ENCODE measurements at regions not wholly inside any gene's neighbourhood (a gene's known extent, or its start where the extent isn't known, plus 50 kb on each side); places are given as distances from the start of the nearest gene placed in this dataset.
A peak's percentile ranks its signal among the peaks of the same experiment; 100 is the strongest.
"Not testable (repeated sequence)": the region's sequence is repeated elsewhere in the genome, so short reads cannot be mapped to it uniquely, and the experiment has no call there.

DNA sequence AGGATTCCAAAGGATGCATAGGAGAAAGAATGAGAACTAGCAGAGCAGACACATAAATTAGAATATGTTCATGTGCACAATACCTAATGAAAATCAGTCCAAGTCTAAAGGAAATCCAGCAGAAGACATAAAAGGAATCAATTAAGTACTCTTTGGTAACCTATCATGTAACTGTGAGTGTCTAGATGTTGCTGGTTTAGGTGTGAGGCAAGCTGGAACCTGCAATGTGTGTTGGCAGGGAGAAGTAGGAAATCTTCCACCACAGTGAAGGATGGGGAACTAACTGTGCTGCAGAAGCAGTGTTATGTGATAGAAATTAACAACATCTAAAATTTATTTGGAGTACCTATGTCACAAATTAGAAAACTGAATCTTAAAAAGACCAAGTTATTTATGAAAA lies 330.8 kb upstream of the DKK2 start:
- TF ChIP-seq, protein P1, sequence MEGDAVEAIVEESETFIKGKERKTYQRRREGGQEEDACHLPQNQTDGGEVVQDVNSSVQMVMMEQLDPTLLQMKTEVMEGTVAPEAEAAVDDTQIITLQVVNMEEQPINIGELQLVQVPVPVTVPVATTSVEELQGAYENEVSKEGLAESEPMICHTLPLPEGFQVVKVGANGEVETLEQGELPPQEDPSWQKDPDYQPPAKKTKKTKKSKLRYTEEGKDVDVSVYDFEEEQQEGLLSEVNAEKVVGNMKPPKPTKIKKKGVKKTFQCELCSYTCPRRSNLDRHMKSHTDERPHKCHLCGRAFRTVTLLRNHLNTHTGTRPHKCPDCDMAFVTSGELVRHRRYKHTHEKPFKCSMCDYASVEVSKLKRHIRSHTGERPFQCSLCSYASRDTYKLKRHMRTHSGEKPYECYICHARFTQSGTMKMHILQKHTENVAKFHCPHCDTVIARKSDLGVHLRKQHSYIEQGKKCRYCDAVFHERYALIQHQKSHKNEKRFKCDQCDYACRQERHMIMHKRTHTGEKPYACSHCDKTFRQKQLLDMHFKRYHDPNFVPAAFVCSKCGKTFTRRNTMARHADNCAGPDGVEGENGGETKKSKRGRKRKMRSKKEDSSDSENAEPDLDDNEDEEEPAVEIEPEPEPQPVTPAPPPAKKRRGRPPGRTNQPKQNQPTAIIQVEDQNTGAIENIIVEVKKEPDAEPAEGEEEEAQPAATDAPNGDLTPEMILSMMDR (IDR thresholded peaks at IDR 0.05; ENCODE audit: low read depth, low read length, missing control alignments) = no peak
- H3K27me3 ChIP-seq (replicated peaks) = no peaks in the 10 kb centered on the region
- DNase-seq = no peak
- in situ Hi-C loops (cut with HindIII; ENCODE audit: low pct_ligation_motif_present, low sequenced_read_pairs) = no loop called here
- H3K27ac ChIP-seq = no peak overlapping the region
- H3K4me3 ChIP-seq (ENCODE audit: low read depth, low read length) = no peak overlapping the region
- no peaks in the 10 kb centered on the region for H3K36me3 ChIP-seq (replicated peaks)

DNA sequence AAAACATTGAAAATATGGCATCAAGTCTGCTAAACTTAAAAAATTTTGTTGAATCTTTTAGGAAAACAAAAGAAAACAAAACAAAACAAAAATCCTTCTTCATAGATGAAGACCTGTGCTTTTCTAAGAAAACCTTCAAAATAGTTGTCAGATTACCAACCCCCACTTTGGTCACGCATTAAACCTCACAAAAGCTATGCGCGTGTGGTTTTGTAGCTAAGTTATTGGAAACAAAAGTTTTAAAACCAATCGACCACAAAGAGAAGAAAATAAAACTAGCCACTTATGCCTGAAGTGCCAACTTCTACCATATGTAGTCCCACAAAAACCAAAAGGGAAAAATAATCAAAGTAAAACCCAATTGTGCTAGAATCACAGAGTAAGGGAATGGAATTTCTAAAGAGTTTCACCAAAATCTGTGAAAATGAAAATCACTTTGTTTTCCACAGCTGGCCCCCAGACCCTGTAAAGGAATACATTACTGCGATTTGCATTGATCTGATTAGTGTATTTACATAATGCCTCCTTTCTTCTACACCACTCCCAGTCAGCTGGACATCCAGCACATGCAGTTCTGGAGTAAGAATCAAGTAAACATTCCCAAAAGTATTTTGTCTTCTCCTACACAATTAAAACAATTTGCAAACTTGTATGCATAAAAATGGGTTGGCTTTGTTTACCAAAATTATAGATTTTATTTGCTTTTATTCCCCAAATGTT lies 330.1 kb upstream of the DKK2 start:
- H3K27ac ChIP-seq = no peak overlapping the region
- DNase-seq = no peak
- H3K4me3 ChIP-seq (ENCODE audit: low read depth, low read length) = no peak overlapping the region
- no peaks in the 10 kb centered on the region for H3K36me3 ChIP-seq (replicated peaks)
- in situ Hi-C loops (cut with HindIII; ENCODE audit: low pct_ligation_motif_present, low sequenced_read_pairs) = no loop called here
- H3K27me3 ChIP-seq (replicated peaks) = no peaks in the 10 kb centered on the region
- TF ChIP-seq, protein P1 (IDR thresholded peaks at IDR 0.05; ENCODE audit: low read depth, low read length, missing control alignments) = no peak

DNA sequence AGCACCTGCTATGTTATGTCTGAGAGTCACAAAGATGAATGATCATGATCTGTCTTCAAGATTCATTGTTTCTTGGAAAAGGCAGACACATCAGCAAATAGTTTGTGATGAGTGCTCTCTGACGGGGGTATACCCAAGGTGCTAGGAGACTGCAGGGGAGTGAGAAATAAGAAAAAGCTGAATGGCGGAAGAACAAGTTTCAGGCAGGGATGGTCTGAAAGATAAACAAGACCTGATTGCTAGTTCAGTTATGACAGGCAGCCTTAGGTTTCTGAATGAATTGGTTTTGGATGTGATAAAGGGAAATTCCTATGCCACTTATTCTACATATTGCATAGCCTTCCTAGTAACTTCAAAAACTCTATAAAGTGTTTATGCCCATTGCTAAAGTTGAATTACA lies 327.0 kb upstream of the DKK2 start:
- no peak overlapping the region for H3K27ac ChIP-seq
- H3K36me3 ChIP-seq (replicated peaks) = no peaks in the 10 kb centered on the region
- DNase-seq = no peak
- no peaks in the 10 kb centered on the region for H3K27me3 ChIP-seq (replicated peaks)
- H3K4me3 ChIP-seq (ENCODE audit: low read depth, low read length) = no peak overlapping the region
- TF ChIP-seq, protein P1 (IDR thresholded peaks at IDR 0.05; ENCODE audit: low read depth, low read length, missing control alignments) = no peak
- in situ Hi-C loops (cut with HindIII; ENCODE audit: low pct_ligation_motif_present, low sequenced_read_pairs) = no loop called here

DNA sequence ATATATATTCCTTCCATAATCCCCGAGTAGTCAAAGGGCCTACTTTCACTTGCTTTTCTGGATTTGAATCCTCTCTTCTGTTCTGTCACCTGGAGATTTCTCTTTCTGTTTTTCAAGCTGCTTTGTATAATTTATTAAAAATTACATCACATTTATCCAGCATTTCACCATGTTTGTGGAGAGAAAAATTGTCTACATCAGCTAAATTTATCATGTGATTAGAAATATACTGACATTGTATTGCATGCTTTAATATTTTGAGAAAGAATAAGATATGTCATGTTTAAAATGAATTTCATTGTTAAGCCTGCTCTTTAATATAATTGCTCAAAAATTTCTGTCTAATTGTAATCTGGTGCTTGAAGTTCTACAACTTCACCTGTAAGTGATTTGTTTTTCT lies 323.1 kb upstream of the DKK2 start:
- TF ChIP-seq, protein P1 (IDR thresholded peaks at IDR 0.05; ENCODE audit: low read depth, low read length, missing control alignments) = no peak
- Histone ChIP-seq H3K27ac (no peak overlapping the region), H3K27me3 (replicated peaks) (no peaks in the 10 kb centered on the region), H3K36me3 (replicated peaks) (no peaks in the 10 kb centered on the region), H3K4me3 (ENCODE audit: low read depth, low read length) (no peak overlapping the region)
- in situ Hi-C loops (cut with HindIII; ENCODE audit: low pct_ligation_motif_present, low sequenced_read_pairs) = no loop called here
- DNase-seq = no peak

DNA sequence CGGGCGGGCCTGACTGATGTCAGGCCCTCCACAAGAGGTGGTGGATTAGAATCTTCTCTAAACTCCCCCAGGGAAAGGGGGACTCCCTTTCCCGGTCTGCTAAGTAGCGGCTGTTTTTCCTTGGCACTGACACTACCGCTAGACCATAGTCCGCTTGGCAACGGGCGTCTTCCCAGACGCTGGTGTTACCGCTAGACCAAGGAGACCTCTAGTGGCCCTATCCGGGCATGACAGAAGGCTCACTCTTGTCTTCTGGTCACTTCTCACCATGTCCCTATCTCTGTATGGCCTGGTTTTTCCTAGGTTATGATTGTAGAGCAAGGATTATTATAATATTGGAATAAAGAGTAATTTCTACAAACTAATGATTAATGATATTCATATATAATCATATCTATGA lies 318.2 kb upstream of the DKK2 start:
- DNase-seq; in situ Hi-C loops (cut with HindIII; ENCODE audit: low pct_ligation_motif_present, low sequenced_read_pairs); H3K4me3 ChIP-seq (ENCODE audit: low read depth, low read length); H3K27me3 ChIP-seq (replicated peaks); H3K36me3 ChIP-seq (replicated peaks); H3K27ac ChIP-seq: not testable (repeated sequence)
- TF ChIP-seq, protein P1 (IDR thresholded peaks at IDR 0.05; ENCODE audit: low read depth, low read length, missing control alignments) = peak; percentile 52

DNA sequence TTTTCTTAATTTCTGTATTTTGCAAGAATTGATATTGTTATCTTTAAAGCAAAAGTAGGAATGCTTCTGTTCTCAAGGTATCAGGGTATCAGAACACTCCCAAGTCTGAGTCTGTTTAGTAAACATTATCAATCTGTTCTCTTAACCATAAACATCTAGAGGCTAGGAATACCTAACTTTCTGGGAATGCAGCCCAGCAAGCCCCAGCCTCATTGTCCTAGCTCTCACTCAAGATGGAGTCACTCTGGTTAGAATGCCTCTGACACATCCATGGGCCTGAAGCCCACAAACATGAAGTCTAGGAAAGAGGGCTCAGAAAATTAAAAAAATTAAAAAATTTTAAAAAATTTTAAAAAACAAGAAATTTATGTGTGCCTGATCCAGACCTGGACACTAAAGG lies 315.1 kb upstream of the DKK2 start:
- H3K27me3 ChIP-seq (replicated peaks) = no peaks in the 10 kb centered on the region

More for the DNA sequence above, 315.1 kb upstream of the DKK2 start:
- Histone ChIP-seq H3K4me3 (ENCODE audit: low read depth, low read length) (no peak overlapping the region), H3K27ac (no peak overlapping the region), H3K36me3 (replicated peaks) (no peaks in the 10 kb centered on the region)
- TF ChIP-seq, protein P1 (IDR thresholded peaks at IDR 0.05; ENCODE audit: low read depth, low read length, missing control alignments) = no peak
- in situ Hi-C loops (cut with HindIII; ENCODE audit: low pct_ligation_motif_present, low sequenced_read_pairs) = no loop called here
- no peak for DNase-seq
